LoVo (cell line): ENCODE measurements at regions not wholly inside any gene's neighbourhood (a gene's known extent, or its start where the extent isn't known, plus 50 kb on each side); places are given as distances from the start of the nearest gene placed in this dataset.

Experiments used
- DNase-seq: peaks from one replicate; pipeline ENCODE4 v3.0.0-alpha.2; 2016; ENCODE audit warnings: low spot score

- peak; percentile 24 for DNase-seq
These were observed 51.8 kb upstream of the TEX48 start for GRCh38 chr9:114733816-114734215.

DNA sequence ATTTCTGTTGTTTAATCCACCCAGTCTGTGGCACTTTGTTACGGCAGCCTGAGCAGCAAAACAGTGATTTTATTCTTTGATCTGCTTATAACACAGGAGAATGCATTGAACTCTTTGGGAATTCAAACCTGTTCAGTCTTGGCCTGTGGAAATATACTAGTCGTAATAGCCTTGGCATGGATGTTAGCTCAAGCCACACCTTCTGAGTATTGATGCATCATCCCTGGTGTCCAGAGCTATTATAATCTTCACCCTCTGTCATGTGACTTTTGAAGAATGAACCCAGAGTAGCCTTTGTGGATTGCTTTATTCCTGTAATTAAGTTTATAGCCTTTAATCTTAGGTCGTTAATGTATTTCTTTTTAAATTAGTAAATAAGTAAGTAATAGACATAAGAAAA, 50.8 kb upstream of the TEX48 start:
- DNase-seq: peak; percentile 57
